ENCODE measurements at regions not wholly inside any gene's neighbourhood (a gene's known extent, or its start where the extent isn't known, plus 50 kb on each side); places are given as distances from the start of the nearest gene placed in this dataset.

DNA sequence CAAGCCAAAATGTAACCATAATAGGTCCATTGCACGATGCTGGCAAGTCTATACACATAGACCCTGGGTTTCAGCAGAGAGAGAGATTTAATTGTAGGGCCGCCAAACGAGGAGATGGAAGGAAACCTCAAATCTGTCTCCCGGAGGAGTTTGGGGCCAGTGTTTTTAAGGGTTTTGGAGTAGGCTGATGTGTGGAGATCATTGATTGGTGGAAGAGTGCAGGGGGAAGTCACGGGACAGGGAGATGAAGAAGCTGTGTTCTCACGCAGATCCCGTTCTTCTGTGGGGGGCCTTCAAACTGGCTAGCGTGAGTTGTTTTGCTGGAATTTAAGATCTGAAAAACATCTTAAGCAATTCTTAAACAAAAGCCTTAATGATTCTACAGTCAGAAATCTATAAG is 84.8 kb downstream of the KATNIP start:
- Histone ChIP-seq H3K9ac (ENCODE audit: extremely low read depth, insufficient read length, low read length) (no peak overlapping the region), H3K4me1 (ENCODE audit: insufficient read depth, low read length) (no peaks in the 10 kb centered on the region), H3K18ac (ENCODE audit: insufficient read length, low read depth, low read length) (no peak overlapping the region), H3K14ac (ENCODE audit: insufficient read depth, low read length) (no peak overlapping the region), H3K4ac (ENCODE audit: low read depth, low read length) (no peak overlapping the region), H3K23ac (ENCODE audit: insufficient read length, low read depth, low read length) (no peak overlapping the region), H3K4me2 (ENCODE audit: insufficient read depth, insufficient read length, low read length) (no peak overlapping the region), H2BK5ac (ENCODE audit: insufficient read length, low read length) (no peak overlapping the region), H2BK15ac (ENCODE audit: low read depth, low read length) (no peak overlapping the region), H2BK20ac (ENCODE audit: low read depth, low read length, poor library complexity, severe bottlenecking) (no peak overlapping the region), H2BK120ac (ENCODE audit: low read depth, low read length, poor library complexity, severe bottlenecking) (no peak overlapping the region), H2BK12ac (ENCODE audit: insufficient read length, low read depth, low read length) (no peak overlapping the region), H3K79me1 (ENCODE audit: insufficient read depth, low read depth, low read length, poor library complexity, severe bottlenecking) (no peaks in the 10 kb centered on the region), H4K91ac (ENCODE audit: insufficient read length, low read depth, low read length) (no peak overlapping the region), H4K5ac (ENCODE audit: insufficient read length, low read depth, low read length) (no peak overlapping the region), H3K27ac (ENCODE audit: insufficient read length, low read depth, low read length) (no peak overlapping the region), H3T11ph (ENCODE audit: low read length) (no peak overlapping the region), H2AFZ (ENCODE audit: low read length) (no peak overlapping the region), H4K8ac (replicated peaks; ENCODE audit: insufficient read length, low read depth, low read length) (no peak overlapping the region), H3K27me3 (ENCODE audit: insufficient read depth, low read length) (no peaks in the 10 kb centered on the region; the same call in 1 of the 2 replicates), H3K56ac (ENCODE audit: insufficient read length, low read depth, low read length) (no peak overlapping the region), H2AK5ac (ENCODE audit: insufficient read length, low read length) (no peak overlapping the region), H3K9me3 (ENCODE audit: control insufficient read depth, low read depth, low read length) (no peaks in the 10 kb centered on the region), H3K79me2 (ENCODE audit: insufficient read depth, low read length) (no peaks in the 10 kb centered on the region), H3K23me2 (ENCODE audit: insufficient read length, low read depth, low read length, poor library complexity, severe bottlenecking) (no peaks in the 10 kb centered on the region), H4K20me1 (ENCODE audit: control insufficient read depth, insufficient read depth, insufficient read length) (peaks cover 4% of the 10 kb centered on the region)
- Mint-ChIP-seq H3K27ac (peak overlapping the region in 2 of 3 experiments; percentile 17 to 68; a peak in 2 of 7 replicates), H3K27me3 (ENCODE audit: low read depth) (no peaks in the 10 kb centered on the region), H3K4me1 (peaks cover 10 to 29% of the 10 kb centered on the region in 2 experiments), H3K9me3 (no peaks in the 10 kb centered on the region), H3K36me3 (ENCODE audit: insufficient read depth in 1 of 3, low read depth in 3 of 3) (peaks cover 5 to 9% (median 8%) of the 10 kb centered on the region in 3 experiments; a peak in 5 of 7 replicates), H3K4me3 (no peak overlapping the region)
- TF ChIP-seq, protein P1, sequence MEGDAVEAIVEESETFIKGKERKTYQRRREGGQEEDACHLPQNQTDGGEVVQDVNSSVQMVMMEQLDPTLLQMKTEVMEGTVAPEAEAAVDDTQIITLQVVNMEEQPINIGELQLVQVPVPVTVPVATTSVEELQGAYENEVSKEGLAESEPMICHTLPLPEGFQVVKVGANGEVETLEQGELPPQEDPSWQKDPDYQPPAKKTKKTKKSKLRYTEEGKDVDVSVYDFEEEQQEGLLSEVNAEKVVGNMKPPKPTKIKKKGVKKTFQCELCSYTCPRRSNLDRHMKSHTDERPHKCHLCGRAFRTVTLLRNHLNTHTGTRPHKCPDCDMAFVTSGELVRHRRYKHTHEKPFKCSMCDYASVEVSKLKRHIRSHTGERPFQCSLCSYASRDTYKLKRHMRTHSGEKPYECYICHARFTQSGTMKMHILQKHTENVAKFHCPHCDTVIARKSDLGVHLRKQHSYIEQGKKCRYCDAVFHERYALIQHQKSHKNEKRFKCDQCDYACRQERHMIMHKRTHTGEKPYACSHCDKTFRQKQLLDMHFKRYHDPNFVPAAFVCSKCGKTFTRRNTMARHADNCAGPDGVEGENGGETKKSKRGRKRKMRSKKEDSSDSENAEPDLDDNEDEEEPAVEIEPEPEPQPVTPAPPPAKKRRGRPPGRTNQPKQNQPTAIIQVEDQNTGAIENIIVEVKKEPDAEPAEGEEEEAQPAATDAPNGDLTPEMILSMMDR (conservative IDR thresholded peaks at IDR 0.05) = no peak
- DNase-seq = no peak
- no CpG with 5 or more reads among the region's 8 CpGs for WGBS (ENCODE audit: extremely low coverage, insufficient read length, low lambda C conversion rate)
